HepG2 (cell line): ENCODE measurements at regions not wholly inside any gene's neighbourhood (a gene's known extent, or its start where the extent isn't known, plus 50 kb on each side); places are given as distances from the start of the nearest gene placed in this dataset.
A peak's percentile ranks its signal among the peaks of the same experiment; 100 is the strongest.

ENCODE experiments used
- ATAC-seq: fragments of 200-7000 bp; cut with Tn5 transposase; 3 replicates; pipeline ENCODE4 v1.9.1; 2020; ENCODE audit warnings: mild to moderate bottlenecking, moderate library complexity
- BruUV-seq: library from RNA; stranded (reverse); fragments of 400-500 nt; replicated peaks from 2 replicates; lab custom pipeline; 2021; lab: Mats Ljungman, UMichigan
- CTCF ChIA-PET: fragments of 300-600 bp; formaldehyde crosslinking; extraction: SDS; loops from one replicate; lab custom pipeline; 2021; ENCODE audit warnings: low total read pairs, inconsistent platforms, low intra/inter-chr PET ratio; lab: Yijun Ruan, JAX
- POLR2A ChIA-PET: fragments of 350-600 bp; sonication (Branson Sonifier 250); formaldehyde crosslinking; loops from one replicate; lab custom pipeline; 2020; ENCODE audit warnings: antibody characterized with exemption, inconsistent platforms; lab: Yijun Ruan, JAX
- DNase-seq: peaks from one replicate; pipeline ENCODE4 v3.0.0-alpha.2; 2015; ENCODE audit warnings: low spot score
- FAIRE-seq: peaks from 3 replicates; lab custom pipeline; 2011; peaks lifted over from hg19 to GRCh38; lab: Jason Lieb, UNC
- H2AFZ ChIP-seq: one replicate; pipeline ENCODE4 v1.6.1; 2011; ENCODE audit warnings: low read length, inconsistent platforms
- H3K27ac ChIP-seq: fragments of 300-600 bp; 3 replicates; pipeline ENCODE4 v1.8.0; 2011; ENCODE audit warnings: mixed run types, mild to moderate bottlenecking, mixed read lengths, low read length, inconsistent platforms; ENCODE audit not compliant: insufficient read depth; ENCODE audit errors: extremely low read length
- H3K27me3 ChIP-seq, 2 experiments: fragments of 200-600 bp in 1 of 2; 2 replicates in 1 of 2; 3 replicates in 1 of 2; pipeline versions ENCODE4 v1.6.0 to v1.8.0; 2011; ENCODE audit warnings: low read length in 2 of 2, mild to moderate bottlenecking in 2 of 2, moderate library complexity in 2 of 2, inconsistent platforms in 1 of 2; ENCODE audit not compliant: insufficient read depth in 2 of 2, control insufficient read depth in 1 of 2
- H3K36me3 ChIP-seq, 2 experiments: fragments of 200-600 bp in 1 of 2; replicated peaks in 1 of 2; 2 replicates in 1 of 2; 3 replicates in 1 of 2; pipeline versions ENCODE4 v1.5.1 to v1.8.0; 2011; ENCODE audit warnings: low read length in 2 of 2, inconsistent platforms in 1 of 2; ENCODE audit not compliant: insufficient read depth in 2 of 2, control insufficient read depth in 1 of 2
- H3K4me1 ChIP-seq: 2 replicates; pipeline ENCODE4 v1.5.1; 2012; ENCODE audit warnings: low read length, inconsistent platforms; ENCODE audit not compliant: insufficient read depth
- H3K4me2 ChIP-seq: 2 replicates; pipeline ENCODE4 v1.6.0; 2011; ENCODE audit warnings: low read depth, low read length, inconsistent platforms
- H3K4me3 ChIP-seq, 3 experiments: fragments of 200-600 bp in 1 of 3; sonication (generic), shearing (Covaris generic) in 1 of 3; replicated peaks in 1 of 3; 2 replicates each; pipeline ENCODE4 v1.5.1; 2011 to 2016; ENCODE audit warnings: low read length in 3 of 3, inconsistent platforms in 2 of 3, low read depth in 2 of 3, mild to moderate bottlenecking in 2 of 3, control low read depth in 1 of 3, mixed read lengths in 1 of 3; ENCODE audit not compliant: insufficient read depth in 1 of 3
- H3K79me2 ChIP-seq: one replicate; pipeline ENCODE4 v1.6.1; 2011; ENCODE audit warnings: low read length, inconsistent platforms; ENCODE audit not compliant: insufficient read depth
- H3K9ac ChIP-seq: 2 replicates; pipeline ENCODE4 v1.6.0; 2011; ENCODE audit warnings: mild to moderate bottlenecking, low read depth, low read length, inconsistent platforms; ENCODE audit not compliant: insufficient read depth
- H3K9me3 ChIP-seq: 2 replicates; pipeline ENCODE4 v1.5.1; 2012; ENCODE audit warnings: mild to moderate bottlenecking, low read length
- H4K20me1 ChIP-seq: 2 replicates; pipeline ENCODE4 v1.6.0; 2011; ENCODE audit warnings: inconsistent platforms, mild to moderate bottlenecking, low read length, moderate library complexity; ENCODE audit not compliant: insufficient read depth
- MAFK ChIP-seq, 2 experiments: IDR thresholded peaks in 1 of 2; conservative IDR thresholded peaks in 1 of 2; 2 replicates each; pipeline ENCODE4 v1.6.1; 2011; ENCODE audit warnings: improper control_type of control experiment in 2 of 2, low read length in 2 of 2
- MYC ChIP-seq: sonication (generic); formaldehyde crosslinking; IDR thresholded peaks from 2 replicates; pipeline ENCODE4 v1.9.0; 2021; ENCODE audit warnings: missing genetic modification reagents, borderline replicate concordance
- NCOR1 ChIP-seq: fragments of 200-600 bp; sonication (generic); IDR thresholded peaks from 2 replicates; pipeline ENCODE4 v1.7.0; 2017; ENCODE audit warnings: antibody characterized with exemption, low read length, borderline replicate concordance
- NONO ChIP-seq, 2 experiments: fragments of 450-650 bp in 1 of 2; sonication (generic) in 1 of 2; formaldehyde crosslinking in 1 of 2; IDR thresholded peaks in 1 of 2; conservative IDR thresholded peaks in 1 of 2; 2 replicates each; pipeline versions ENCODE4 v1.6.1 to v1.8.0; 2017 to 2022; ENCODE audit warnings: mild to moderate bottlenecking in 1 of 2, missing genetic modification reagents in 1 of 2, moderate library complexity in 1 of 2
- SIN3A ChIP-seq: IDR thresholded peaks from 2 replicates; pipeline ENCODE4 v1.6.1; 2011; ENCODE audit warnings: low read depth, mild to moderate bottlenecking, control low read depth, low read length, borderline replicate concordance
- ZC3H13 ChIP-seq: sonication (generic); formaldehyde crosslinking; IDR thresholded peaks from 2 replicates; pipeline ENCODE4 v1.8.1; 2023; ENCODE audit warnings: mild to moderate bottlenecking, missing genetic modification reagents, moderate library complexity
- ZNF816 ChIP-seq: sonication (generic); formaldehyde crosslinking; IDR thresholded peaks from 2 replicates; pipeline ENCODE4 v1.8.0; 2022; ENCODE audit warnings: missing genetic modification reagents, mild to moderate bottlenecking, borderline replicate concordance
- WGBS: methylation state at CpG from one replicate; pipeline ENCODE4 v1.1.6; 2017; ENCODE audit warnings: low lambda C conversion rate; 5-methylcytosine and 5-hydroxymethylcytosine counted together
- in situ Hi-C: cut with HindIII; loops from 2 replicates; pipeline ENCODE4 v1.10.0; 2017; ENCODE audit warnings: low pct_unique_long_range_greater_than_20kb; ENCODE audit not compliant: extremely low pct_ligation_motif_present
- intact Hi-C: fragments of 100-400 bp; cut with micrococcal nuclease; formaldehyde crosslinking; loops from one replicate; pipeline ENCODE4 v1.10.0; 2022; ENCODE audit not compliant: unreplicated experiment
- TF ChIP-seq, protein P1 (sequence below): sonication (generic); formaldehyde crosslinking; IDR thresholded peaks from 2 replicates; pipeline ENCODE4 v1.4.0; 2020; ENCODE audit warnings: missing genetic modification reagents, borderline replicate concordance

DNA sequence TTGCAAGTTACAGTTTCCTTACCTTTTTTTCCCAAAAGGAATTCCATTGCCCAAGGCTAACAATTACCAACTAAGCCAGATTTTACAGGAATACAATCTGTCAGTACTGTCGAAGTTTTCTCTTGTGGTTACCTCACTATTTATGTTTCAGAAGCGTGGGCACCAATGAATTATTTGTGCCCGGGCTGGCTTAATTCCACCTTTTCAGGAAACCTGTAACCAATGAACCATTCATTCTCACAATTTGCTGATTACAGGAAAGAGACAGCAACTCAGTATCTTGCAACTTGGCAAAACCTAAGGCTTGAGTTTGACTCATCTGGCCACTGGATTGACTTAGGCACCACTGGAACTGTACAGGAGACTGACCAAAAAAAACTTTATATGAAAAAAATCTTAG lies 485.6 kb downstream of the INHBA start:
- no peak for FAIRE-seq
- Histone ChIP-seq H2AFZ (no peak overlapping the region), H3K79me2 (no peaks in the 10 kb centered on the region), H3K4me3 (no peak overlapping the region), H4K20me1 (no peaks in the 10 kb centered on the region), H3K9ac (no peak overlapping the region), H3K27me3 (no peaks in the 10 kb centered on the region)
- no peak for ATAC-seq
- intact Hi-C loops: no loop called here
- CTCF ChIA-PET: no interaction called here
- no TSS peak for BruUV-seq
- TF ChIP-seq NCOR1 (no peak), MAFK (conservative IDR thresholded peaks at IDR 0.05 in 1 of 2, IDR thresholded peaks at IDR 0.05 in 1 of 2; ENCODE audit: low read length in 2 of 2) (peak in 1 of 2 experiments; percentile 4; a peak in 1 of 4 replicates)
- TF ChIP-seq, all 625 proteins: peak for 1
- POLR2A ChIA-PET: no interaction called here
- no peak for DNase-seq
- in situ Hi-C loops: no loop called here
- 11% methylated on average over 3 of the region's 3 CpGs for WGBS
- no peaks in the 10 kb centered on the region for H3K4me1 ChIP-seq
- H3K4me2 ChIP-seq: no peak overlapping the region
- no peaks in the 10 kb centered on the region for H3K9me3 ChIP-seq
- H3K36me3 ChIP-seq: no peaks in the 10 kb centered on the region
- no peak overlapping the region for H3K27ac ChIP-seq

DNA sequence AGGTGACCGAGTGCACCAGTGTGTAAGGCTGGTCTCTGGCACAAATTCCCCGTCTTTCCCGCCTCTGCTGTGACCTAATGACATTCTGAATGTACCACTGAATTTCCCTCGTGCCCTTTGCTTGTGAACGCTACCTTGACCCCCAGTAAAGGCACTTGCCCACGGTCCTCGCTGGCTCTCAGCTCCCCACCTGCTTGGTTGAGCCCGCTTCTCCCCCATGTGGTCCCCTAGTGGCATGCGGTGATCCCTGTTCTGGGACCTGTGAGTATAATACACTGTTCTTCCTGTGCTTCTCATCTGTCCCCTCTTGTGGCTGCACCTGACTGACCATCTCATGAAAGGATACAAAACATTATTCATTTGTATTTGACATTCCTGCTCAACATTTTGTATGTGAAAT lies 495.7 kb downstream of the INHBA start:
- no peak overlapping the region for H3K27ac ChIP-seq
- 0 out of 2 replicates have a peak, but pooled peaks cover 7% of the 10 kb centered on the region for H3K4me1 ChIP-seq
- no peak overlapping the region for H3K9ac ChIP-seq
- no peaks in the 10 kb centered on the region for H3K9me3 ChIP-seq
- no peak overlapping the region for H3K4me2 ChIP-seq
- CTCF ChIA-PET: no interaction called here
- no peaks in the 10 kb centered on the region for H3K79me2 ChIP-seq
- peak; percentile 79 for ATAC-seq
- in situ Hi-C loops: no loop called here
- intact Hi-C loops: no loop called here
- no peak overlapping the region for H2AFZ ChIP-seq
- 64% methylated on average over 9 of the region's 9 CpGs for WGBS
- H4K20me1 ChIP-seq: no peaks in the 10 kb centered on the region
- TF ChIP-seq ZC3H13 (CRISPR knock-in tag): no peak
- no peak for TF ChIP-seq SIN3A
- TF ChIP-seq ZNF816 (CRISPR knock-in tag): no peak
- TF ChIP-seq, protein P1, sequence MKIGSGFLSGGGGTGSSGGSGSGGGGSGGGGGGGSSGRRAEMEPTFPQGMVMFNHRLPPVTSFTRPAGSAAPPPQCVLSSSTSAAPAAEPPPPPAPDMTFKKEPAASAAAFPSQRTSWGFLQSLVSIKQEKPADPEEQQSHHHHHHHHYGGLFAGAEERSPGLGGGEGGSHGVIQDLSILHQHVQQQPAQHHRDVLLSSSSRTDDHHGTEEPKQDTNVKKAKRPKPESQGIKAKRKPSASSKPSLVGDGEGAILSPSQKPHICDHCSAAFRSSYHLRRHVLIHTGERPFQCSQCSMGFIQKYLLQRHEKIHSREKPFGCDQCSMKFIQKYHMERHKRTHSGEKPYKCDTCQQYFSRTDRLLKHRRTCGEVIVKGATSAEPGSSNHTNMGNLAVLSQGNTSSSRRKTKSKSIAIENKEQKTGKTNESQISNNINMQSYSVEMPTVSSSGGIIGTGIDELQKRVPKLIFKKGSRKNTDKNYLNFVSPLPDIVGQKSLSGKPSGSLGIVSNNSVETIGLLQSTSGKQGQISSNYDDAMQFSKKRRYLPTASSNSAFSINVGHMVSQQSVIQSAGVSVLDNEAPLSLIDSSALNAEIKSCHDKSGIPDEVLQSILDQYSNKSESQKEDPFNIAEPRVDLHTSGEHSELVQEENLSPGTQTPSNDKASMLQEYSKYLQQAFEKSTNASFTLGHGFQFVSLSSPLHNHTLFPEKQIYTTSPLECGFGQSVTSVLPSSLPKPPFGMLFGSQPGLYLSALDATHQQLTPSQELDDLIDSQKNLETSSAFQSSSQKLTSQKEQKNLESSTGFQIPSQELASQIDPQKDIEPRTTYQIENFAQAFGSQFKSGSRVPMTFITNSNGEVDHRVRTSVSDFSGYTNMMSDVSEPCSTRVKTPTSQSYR (CRISPR knock-in tag): no peak
- 0 out of 2 replicates have a peak, but pooled peaks have one; percentile 15 for TF ChIP-seq MYC (CRISPR knock-in tag)
- no peak for TF ChIP-seq NONO (IDR thresholded peaks at IDR 0.05)
- TF ChIP-seq NONO (CRISPR knock-in tag; conservative IDR thresholded peaks at IDR 0.05): no peak
- no TSS peak for BruUV-seq
- FAIRE-seq: no peak
- H3K4me3 ChIP-seq: no peak overlapping the region
- H3K36me3 ChIP-seq: no peaks in the 10 kb centered on the region
- POLR2A ChIA-PET: no interaction called here
- H3K27me3 ChIP-seq: no peaks in the 10 kb centered on the region
- no peak for DNase-seq
